ENCODE measurements at regions not wholly inside any gene's neighbourhood (a gene's known extent, or its start where the extent isn't known, plus 50 kb on each side); places are given as distances from the start of the nearest gene placed in this dataset.

DNA sequence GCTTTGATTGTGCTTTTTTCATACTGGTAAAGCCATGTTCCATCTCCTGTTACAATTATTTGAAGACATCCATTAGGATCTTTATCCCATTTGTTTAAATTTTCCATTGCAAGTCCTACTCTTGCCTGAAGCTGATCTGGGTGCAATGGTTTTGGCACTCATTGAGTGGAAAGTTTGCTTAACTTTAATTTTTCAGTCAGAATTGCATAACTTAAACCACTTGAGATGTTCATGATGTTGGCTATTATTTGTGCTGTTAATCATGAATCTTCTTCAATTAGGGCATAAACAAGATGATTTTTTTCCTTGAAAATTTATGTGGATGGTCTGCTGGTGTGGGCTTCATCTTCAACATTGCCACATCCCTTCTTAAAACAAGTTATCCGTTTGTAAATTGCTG lies 180.1 kb downstream of the ST6GAL2 start:
- CTCF ChIA-PET, result no interaction called here
- no TSS peak for BruUV-seq (replicated peaks)
- TF ChIP-seq, protein P1, sequence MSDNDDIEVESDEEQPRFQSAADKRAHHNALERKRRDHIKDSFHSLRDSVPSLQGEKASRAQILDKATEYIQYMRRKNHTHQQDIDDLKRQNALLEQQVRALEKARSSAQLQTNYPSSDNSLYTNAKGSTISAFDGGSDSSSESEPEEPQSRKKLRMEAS (IDR thresholded peaks at IDR 0.05), result no peak
- TF ChIP-seq POLR2A (IDR thresholded peaks at IDR 0.05; ENCODE audit: borderline replicate concordance, extremely low read depth, insufficient read depth, insufficient read length) (no peak), EGR1 (IDR thresholded peaks at IDR 0.05; ENCODE audit: low read depth) (no peak), SIN3A (IDR thresholded peaks at IDR 0.05; ENCODE audit: low read depth) (no peak), JUND (IDR thresholded peaks at IDR 0.05) (no peak), YY1 (IDR thresholded peaks at IDR 0.05; ENCODE audit: extremely low read depth, insufficient replicate concordance, low read depth, low read length) (no peak), EZH2 (IDR thresholded peaks at IDR 0.05) (no peak)
- TF ChIP-seq, protein P2, sequence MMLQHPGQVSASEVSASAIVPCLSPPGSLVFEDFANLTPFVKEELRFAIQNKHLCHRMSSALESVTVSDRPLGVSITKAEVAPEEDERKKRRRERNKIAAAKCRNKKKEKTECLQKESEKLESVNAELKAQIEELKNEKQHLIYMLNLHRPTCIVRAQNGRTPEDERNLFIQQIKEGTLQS (IDR thresholded peaks at IDR 0.05), result no peak

DNA sequence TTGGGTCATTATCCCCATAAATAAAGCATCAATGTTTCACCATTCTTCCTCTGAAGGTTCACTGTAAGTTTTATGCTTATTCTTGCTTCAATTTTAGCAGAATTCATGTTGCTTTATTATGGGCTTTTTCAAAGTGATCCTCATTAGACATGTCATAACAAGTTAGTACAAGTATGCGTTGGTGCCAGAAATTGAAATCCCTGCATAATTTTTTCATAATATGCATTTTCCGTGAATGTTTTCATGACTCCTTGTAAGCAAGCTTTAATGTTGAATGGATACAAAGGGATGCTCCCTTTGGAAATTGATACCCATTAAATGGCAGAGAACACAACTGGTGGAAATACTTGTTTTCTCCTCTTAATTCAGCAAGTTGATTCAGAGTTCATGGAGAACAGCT lies 179.7 kb downstream of the ST6GAL2 start:
- no peak overlapping the region for H3K9ac ChIP-seq (ENCODE audit: low read length)
- RAD21 ChIA-PET (ENCODE audit: low non-redundant PET in 1 of 2, low total read pairs in 2 of 2, uncharacterized antibody in 2 of 2, unreplicated experiment in 2 of 2), result no interaction called here
- no peak for TF ChIP-seq TCF7L2 (IDR thresholded peaks at IDR 0.05; ENCODE audit: borderline replicate concordance, extremely low read depth, insufficient read depth, insufficient read length)
- no peak for TF ChIP-seq ZFX (IDR thresholded peaks at IDR 0.05)
- no peak for TF ChIP-seq JUND (IDR thresholded peaks at IDR 0.05)
- TF ChIP-seq YY1 (IDR thresholded peaks at IDR 0.05; ENCODE audit: extremely low read depth, insufficient replicate concordance, low read depth, low read length), result no peak
- TF ChIP-seq, protein P1 (IDR thresholded peaks at IDR 0.05), result no peak
- TF ChIP-seq SRF (IDR thresholded peaks at IDR 0.05; ENCODE audit: low read depth), result no peak
- no peak for TF ChIP-seq POLR2A (IDR thresholded peaks at IDR 0.05; ENCODE audit: borderline replicate concordance, extremely low read depth, insufficient read depth, insufficient read length)
- TF ChIP-seq SP1 (IDR thresholded peaks at IDR 0.05; ENCODE audit: low read depth), result no peak
- no peak for TF ChIP-seq EZH2phosphoT487 (IDR thresholded peaks at IDR 0.05; ENCODE audit: borderline replicate concordance)
- no peak for TF ChIP-seq FOSL1 (IDR thresholded peaks at IDR 0.05; ENCODE audit: low read depth)
- TF ChIP-seq ZNF274 (IDR thresholded peaks at IDR 0.05; ENCODE audit: low read depth, low read length), result no peak
- H4K20me1 ChIP-seq (ENCODE audit: insufficient read depth), result no peaks in the 10 kb centered on the region
- no peaks in the 10 kb centered on the region for H3K9me2 ChIP-seq (ENCODE audit: insufficient read depth)
- no TSS peak for BruUV-seq (replicated peaks)
- H3K4me3 ChIP-seq (replicated peaks in 1 of 2; ENCODE audit: low read depth in 1 of 2, low read length in 2 of 2), result no peak overlapping the region
- no peak overlapping the region for H3K27ac ChIP-seq (ENCODE audit: low read depth, low read length)
- H3K36me3 ChIP-seq (ENCODE audit: control insufficient read depth in 1 of 2, insufficient read depth in 2 of 2, low read length in 2 of 2), result no peaks in the 10 kb centered on the region
- intact Hi-C loops (cut with micrococcal nuclease), result no loop called here
- CTCF ChIA-PET, result no interaction called here
- DNase-seq (ENCODE audit: low read depth, low spot score) (no peak), ATAC-seq (no peak)
- H3K79me2 ChIP-seq (ENCODE audit: insufficient read depth, low read length), result no peaks in the 10 kb centered on the region
- POLR2A ChIA-PET, result no interaction called here
- no peak overlapping the region for H3K4me2 ChIP-seq (ENCODE audit: low read length)
- H3K4me1 ChIP-seq (ENCODE audit: control insufficient read depth in 1 of 2, insufficient read depth in 2 of 2, low read length in 2 of 2), result no peaks in the 10 kb centered on the region
- H3K27me3 ChIP-seq (ENCODE audit: insufficient read depth, low read length), result no peaks in the 10 kb centered on the region
- no peak overlapping the region for H2AFZ ChIP-seq (ENCODE audit: low read depth, low read length, poor library complexity, severe bottlenecking)
- peaks cover 0 to 8% of the 10 kb centered on the region in 2 experiments; a peak in 1 of 4 replicates for H3K9me3 ChIP-seq (ENCODE audit: control insufficient read depth in 1 of 2, insufficient read depth in 1 of 2, low read depth in 1 of 2, low read length in 2 of 2)

More for the DNA sequence above, 180.1 kb downstream of the ST6GAL2 start:
- peaks cover 0 to 8% of the 10 kb centered on the region in 2 experiments; a peak in 1 of 4 replicates for H3K9me3 ChIP-seq (ENCODE audit: control insufficient read depth in 1 of 2, insufficient read depth in 1 of 2, low read depth in 1 of 2, low read length in 2 of 2)
- ChIA-PET RAD21 (ENCODE audit: low non-redundant PET in 1 of 2, low total read pairs in 2 of 2, uncharacterized antibody in 2 of 2, unreplicated experiment in 2 of 2) (no interaction called here), POLR2A (no interaction called here)
- no peaks in the 10 kb centered on the region for H3K27me3 ChIP-seq (ENCODE audit: insufficient read depth, low read length)
- H3K27ac ChIP-seq (ENCODE audit: low read depth, low read length), result no peak overlapping the region
- H2AFZ ChIP-seq (ENCODE audit: low read depth, low read length, poor library complexity, severe bottlenecking), result no peak overlapping the region
- no peaks in the 10 kb centered on the region for H3K4me1 ChIP-seq (ENCODE audit: control insufficient read depth in 1 of 2, insufficient read depth in 2 of 2, low read length in 2 of 2)
- H3K79me2 ChIP-seq (ENCODE audit: insufficient read depth, low read length), result no peaks in the 10 kb centered on the region
- no peak overlapping the region for H3K4me3 ChIP-seq (replicated peaks in 1 of 2; ENCODE audit: low read depth in 1 of 2, low read length in 2 of 2)
- no peak for DNase-seq (ENCODE audit: low read depth, low spot score)
- H3K4me2 ChIP-seq (ENCODE audit: low read length), result no peak overlapping the region
- intact Hi-C loops (cut with micrococcal nuclease), result no loop called here
- no peak overlapping the region for H3K9ac ChIP-seq (ENCODE audit: low read length)
- ATAC-seq, result no peak
- H3K36me3 ChIP-seq (ENCODE audit: control insufficient read depth in 1 of 2, insufficient read depth in 2 of 2, low read length in 2 of 2), result no peaks in the 10 kb centered on the region
- H3K9me2 ChIP-seq (ENCODE audit: insufficient read depth), result no peaks in the 10 kb centered on the region
- no peaks in the 10 kb centered on the region for H4K20me1 ChIP-seq (ENCODE audit: insufficient read depth)

Measured in HCT116 (cell line).